ENCODE measurements at regions not wholly inside any gene's neighbourhood (a gene's known extent, or its start where the extent isn't known, plus 50 kb on each side); places are given as distances from the start of the nearest gene placed in this dataset.

DNA sequence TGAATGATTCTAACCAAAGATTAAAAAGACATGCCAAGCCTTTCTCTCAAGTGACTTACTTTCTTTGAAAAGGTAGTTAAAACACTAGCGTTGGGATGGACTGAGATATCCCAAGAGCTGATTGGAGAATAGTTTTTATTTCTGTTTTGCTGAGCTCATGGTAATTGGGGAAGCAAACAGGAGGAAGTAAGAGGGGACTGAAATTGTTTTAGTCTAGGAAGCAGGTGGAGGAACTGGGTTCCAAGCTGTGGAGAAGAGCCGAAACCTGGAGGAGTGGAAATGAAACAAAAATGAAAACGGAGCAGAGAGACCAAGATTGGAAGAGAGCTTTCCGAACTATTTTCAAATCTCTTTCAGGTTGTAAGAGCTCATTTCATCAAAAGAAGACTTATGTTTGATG lies 59.9 kb upstream of the TENT5A start:
- no peak for FAIRE-seq

DNA sequence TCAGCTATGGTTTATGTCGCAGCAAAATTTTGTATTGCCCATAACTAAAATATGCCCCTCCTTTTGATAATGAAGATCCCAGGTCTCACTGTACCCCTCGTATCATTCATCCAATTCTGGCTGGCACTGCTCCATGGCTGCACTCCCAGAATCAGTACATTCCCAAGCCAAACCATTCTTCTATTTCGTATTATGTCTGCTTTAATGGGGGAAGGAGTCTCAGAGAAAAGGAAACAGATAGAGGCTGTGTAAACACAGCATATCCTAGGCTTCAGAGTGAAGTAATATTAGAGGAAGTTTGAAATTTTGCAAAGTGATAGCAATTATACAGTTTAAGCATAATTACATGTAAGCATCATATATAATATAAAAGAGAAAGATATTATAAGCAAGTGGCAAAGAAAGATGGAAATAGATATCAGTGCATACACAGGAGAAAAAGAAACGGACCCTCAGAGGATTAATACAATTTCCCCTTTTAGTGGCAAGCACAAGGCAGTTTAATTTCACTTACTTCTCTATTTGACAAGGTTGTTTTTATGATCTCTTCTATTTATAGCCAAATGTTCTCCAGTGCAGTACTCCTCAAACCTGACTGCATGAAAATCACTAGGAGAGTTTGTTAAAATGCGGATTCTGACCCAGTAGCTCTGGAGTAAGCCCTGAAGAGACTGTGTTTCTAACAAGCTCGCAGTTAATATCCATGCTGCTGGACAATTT lies 56.5 kb upstream of the TENT5A start:
- peak; percentile 94 for FAIRE-seq

DNA sequence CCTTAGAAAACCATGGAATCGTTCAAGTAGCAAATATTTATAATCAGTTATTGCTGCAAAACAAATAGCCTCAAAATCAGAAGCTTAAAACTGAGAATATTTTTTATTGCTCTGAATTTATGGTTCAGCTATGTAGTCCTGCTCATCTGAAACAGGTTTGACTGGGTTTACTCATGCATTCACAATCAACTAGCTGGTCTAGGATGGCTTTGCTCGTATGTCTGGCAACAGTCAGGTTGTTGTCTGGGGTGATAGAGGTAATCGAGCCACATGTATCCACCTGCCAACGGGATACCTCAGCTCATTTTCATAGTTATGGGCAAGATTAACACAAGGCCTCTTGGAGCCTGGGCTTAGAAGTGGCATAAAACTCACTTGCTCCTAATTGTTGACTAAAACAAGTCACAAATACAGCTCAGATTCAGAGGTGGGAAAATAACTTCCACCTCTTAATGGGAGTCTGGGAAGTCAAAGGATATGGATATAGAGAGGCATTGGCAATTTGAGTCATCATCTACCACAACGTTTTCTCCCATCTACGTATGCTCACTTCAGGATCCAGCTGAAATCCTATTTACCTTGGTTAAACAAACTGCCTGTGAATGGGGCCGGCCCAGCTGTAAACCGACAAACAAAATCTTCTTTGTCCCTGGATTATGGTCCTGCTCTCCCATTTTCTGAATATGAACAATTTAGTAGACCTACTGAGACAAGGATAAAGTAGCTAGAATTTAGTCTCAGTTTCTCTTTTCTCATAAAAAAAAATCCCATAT lies 54.5 kb upstream of the TENT5A start:
- no peak for FAIRE-seq

DNA sequence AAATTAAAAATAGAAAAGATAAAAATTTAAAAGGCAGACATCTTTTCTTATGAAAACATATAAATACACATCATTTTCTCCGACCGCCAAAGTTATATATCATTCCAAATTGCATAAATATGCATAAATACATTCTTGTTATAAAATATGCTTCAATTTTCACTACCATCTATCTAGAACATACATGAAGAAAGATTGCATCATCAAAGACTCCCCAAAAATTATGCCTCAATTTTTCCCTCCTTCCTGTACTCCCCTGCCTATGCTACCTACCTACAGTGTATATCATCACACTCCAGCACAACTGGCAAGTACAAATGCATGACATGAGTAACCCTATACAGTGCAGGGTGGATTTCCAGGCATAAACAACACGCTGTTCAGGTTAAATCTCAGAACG lies 49.9 kb upstream of the TENT5A start:
- FAIRE-seq = no peak
